ENCODE measurements at regions not wholly inside any gene's neighbourhood (a gene's known extent, or its start where the extent isn't known, plus 50 kb on each side); places are given as distances from the start of the nearest gene placed in this dataset.

GRCh38 chr10:5293691-5294550, 70.8 kb upstream of the UCN3 start:
- TF ChIP-seq CTCF (IDR thresholded peaks at IDR 0.05) (peak in 2 of 3 experiments; percentile 18 to 30), POLR2A (IDR thresholded peaks at IDR 0.05) (no peak)

All from testis (tissue), 2 donors.